ENCODE measurements at regions not wholly inside any gene's neighbourhood (a gene's known extent, or its start where the extent isn't known, plus 50 kb on each side); places are given as distances from the start of the nearest gene placed in this dataset.

DNA sequence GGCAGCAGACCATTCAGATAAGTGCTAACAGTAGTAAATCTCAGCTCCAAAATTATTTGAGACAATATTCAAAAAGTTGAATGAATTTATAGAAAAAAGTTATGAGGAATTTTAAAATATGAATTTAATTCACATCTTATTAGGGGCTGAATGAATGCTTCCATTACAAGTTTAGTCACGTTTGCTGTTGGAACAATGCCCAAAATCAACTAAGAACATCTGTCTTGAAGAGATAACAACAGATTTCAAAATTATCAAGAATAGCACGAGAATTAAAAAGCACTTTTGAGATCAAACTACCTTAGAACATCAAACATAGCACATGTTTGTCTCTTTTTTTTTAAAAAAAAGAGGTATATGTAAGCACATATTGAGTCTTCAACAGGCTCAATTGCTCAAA lies 115.4 kb upstream of the PPFIA2 start:
- TF ChIP-seq, protein P1, sequence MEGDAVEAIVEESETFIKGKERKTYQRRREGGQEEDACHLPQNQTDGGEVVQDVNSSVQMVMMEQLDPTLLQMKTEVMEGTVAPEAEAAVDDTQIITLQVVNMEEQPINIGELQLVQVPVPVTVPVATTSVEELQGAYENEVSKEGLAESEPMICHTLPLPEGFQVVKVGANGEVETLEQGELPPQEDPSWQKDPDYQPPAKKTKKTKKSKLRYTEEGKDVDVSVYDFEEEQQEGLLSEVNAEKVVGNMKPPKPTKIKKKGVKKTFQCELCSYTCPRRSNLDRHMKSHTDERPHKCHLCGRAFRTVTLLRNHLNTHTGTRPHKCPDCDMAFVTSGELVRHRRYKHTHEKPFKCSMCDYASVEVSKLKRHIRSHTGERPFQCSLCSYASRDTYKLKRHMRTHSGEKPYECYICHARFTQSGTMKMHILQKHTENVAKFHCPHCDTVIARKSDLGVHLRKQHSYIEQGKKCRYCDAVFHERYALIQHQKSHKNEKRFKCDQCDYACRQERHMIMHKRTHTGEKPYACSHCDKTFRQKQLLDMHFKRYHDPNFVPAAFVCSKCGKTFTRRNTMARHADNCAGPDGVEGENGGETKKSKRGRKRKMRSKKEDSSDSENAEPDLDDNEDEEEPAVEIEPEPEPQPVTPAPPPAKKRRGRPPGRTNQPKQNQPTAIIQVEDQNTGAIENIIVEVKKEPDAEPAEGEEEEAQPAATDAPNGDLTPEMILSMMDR (IDR thresholded peaks at IDR 0.05), result no peak
- TF ChIP-seq ZFX (IDR thresholded peaks at IDR 0.05; ENCODE audit: borderline replicate concordance), result no peak

Measured in 22Rv1 (cell line).